CD4-positive, alpha-beta memory T cell (primary cell): ENCODE measurements at regions not wholly inside any gene's neighbourhood (a gene's known extent, or its start where the extent isn't known, plus 50 kb on each side); places are given as distances from the start of the nearest gene placed in this dataset.
"Not testable (repeated sequence)": the region's sequence is repeated elsewhere in the genome, so short reads cannot be mapped to it uniquely, and the experiment has no call there.

Source experiments
- CTCF ChIA-PET: fragments of 350-600 bp; sonication (Branson Sonifier 250); formaldehyde crosslinking; loops from one replicate; lab custom pipeline; 2021; ENCODE audit warnings: inconsistent platforms; ENCODE audit not compliant: partially characterized antibody; lab: Charles Lee
- POLR2A ChIA-PET: fragments of 350-600 bp; sonication (Branson Sonifier 250); formaldehyde crosslinking; loops from one replicate; lab custom pipeline; 2021; ENCODE audit not compliant: partially characterized antibody; lab: Charles Lee
- DNase-seq, 5 donors: peaks; one replicate each; pipeline versions ENCODE4 v3.0.0 to v3.0.0-alpha.2; 2020 to 2022; ENCODE audit warnings: mixed read lengths in 1 of 5
- H3K27ac ChIP-seq: one replicate; pipeline ENCODE4 v1.7.0; 2013; ENCODE audit warnings: low read depth, low read length
- H3K27me3 ChIP-seq: 2 replicates; pipeline ENCODE4 v1.7.0; 2013; ENCODE audit warnings: mild to moderate bottlenecking, low read length, moderate library complexity; ENCODE audit not compliant: insufficient read depth
- H3K36me3 ChIP-seq: 2 replicates; pipeline ENCODE4 v1.7.0; 2013; ENCODE audit warnings: mild to moderate bottlenecking, low read length, moderate library complexity; ENCODE audit not compliant: insufficient read depth
- H3K4me1 ChIP-seq: 2 replicates; pipeline ENCODE4 v1.7.0; 2013; ENCODE audit warnings: mild to moderate bottlenecking, low read length, moderate library complexity; ENCODE audit not compliant: insufficient read depth
- H3K4me3 ChIP-seq, 2 donors: one replicate each; pipeline ENCODE4 v1.7.0; 2013; ENCODE audit warnings: low read length in 2 of 2, mild to moderate bottlenecking in 1 of 2
- H3K9me3 ChIP-seq, 2 donors: one replicate each; pipeline ENCODE4 v1.7.0; 2013; ENCODE audit warnings: low read length in 2 of 2, control low read depth in 1 of 2; ENCODE audit not compliant: control insufficient read depth in 1 of 2
- H3K27ac Mint-ChIP-seq, 7 donors: one replicate each; pipeline ENCODE4 v1.8.0; 2020 to 2021; ENCODE audit warnings: mixed read lengths in 7 of 7, mild to moderate bottlenecking in 6 of 7, inconsistent platforms in 3 of 7, moderate library complexity in 3 of 7
- H3K27me3 Mint-ChIP-seq, 2 donors: one replicate each; pipeline ENCODE4 v1.8.0; 2020 to 2021; ENCODE audit warnings: mixed read lengths in 2 of 2
- H3K36me3 Mint-ChIP-seq, 2 donors: one replicate each; pipeline ENCODE4 v1.8.0; 2020 to 2021; ENCODE audit warnings: mixed read lengths in 2 of 2, inconsistent platforms in 1 of 2, mild to moderate bottlenecking in 1 of 2
- H3K4me1 Mint-ChIP-seq, 4 donors: one replicate each; pipeline ENCODE4 v1.8.0; 2020 to 2021; ENCODE audit warnings: mixed read lengths in 4 of 4, mild to moderate bottlenecking in 1 of 4
- H3K4me3 Mint-ChIP-seq, 8 donors: one replicate each; pipeline ENCODE4 v1.8.0; 2020 to 2021; ENCODE audit warnings: mixed read lengths in 8 of 8, mild to moderate bottlenecking in 7 of 8, moderate library complexity in 6 of 8, inconsistent platforms in 3 of 8
- H3K9me3 Mint-ChIP-seq, 8 donors: one replicate each; pipeline ENCODE4 v1.8.0; 2020 to 2021; ENCODE audit warnings: mixed read lengths in 8 of 8, mild to moderate bottlenecking in 5 of 8, inconsistent platforms in 3 of 8, moderate library complexity in 1 of 8
- intact Hi-C: fragments of 100-400 bp; cut with micrococcal nuclease; formaldehyde crosslinking; loops from one replicate; pipeline ENCODE4 v1.15.1; 2023

DNA sequence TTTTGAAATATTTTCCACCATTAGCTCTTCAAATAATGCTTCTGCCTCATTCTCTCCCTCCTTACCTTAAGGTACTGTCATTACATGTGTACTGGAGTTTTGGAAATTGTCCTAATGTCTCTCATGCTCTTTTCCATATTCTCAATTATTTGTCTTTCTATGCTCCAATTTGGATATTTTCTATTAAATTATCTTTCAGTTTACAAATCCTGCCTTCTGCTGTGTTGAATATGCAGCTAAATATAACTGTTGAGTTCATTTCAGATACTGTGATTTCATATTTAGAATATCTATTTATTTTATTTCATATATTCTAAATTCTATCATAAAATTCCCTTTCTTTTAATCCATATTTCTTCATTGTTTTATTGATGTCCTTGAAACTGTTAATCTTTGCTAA is 388.0 kb upstream of the CDIN1 start:
- peaks cover 0 to 15% (median 3%) of the 10 kb centered on the region in 8 donors for H3K9me3 Mint-ChIP-seq
- DNase-seq, result no peak
- intact Hi-C loops, result no loop called here
- no peaks in the 10 kb centered on the region for H3K4me1 ChIP-seq
- ChIA-PET CTCF (no interaction called here), POLR2A (no interaction called here)
- no peak overlapping the region for H3K27ac Mint-ChIP-seq
- no peaks in the 10 kb centered on the region for H3K27me3 Mint-ChIP-seq
- H3K36me3 ChIP-seq, result no peaks in the 10 kb centered on the region
- no peaks in the 10 kb centered on the region for H3K9me3 ChIP-seq
- H3K27me3 ChIP-seq, result no peaks in the 10 kb centered on the region
- H3K4me3 Mint-ChIP-seq, result no peak overlapping the region
- H3K27ac ChIP-seq, result no peak overlapping the region
- peaks cover 0 to 1% of the 10 kb centered on the region in 2 donors for H3K36me3 Mint-ChIP-seq
- H3K4me3 ChIP-seq, result no peak overlapping the region
- no peaks in the 10 kb centered on the region for H3K4me1 Mint-ChIP-seq

DNA sequence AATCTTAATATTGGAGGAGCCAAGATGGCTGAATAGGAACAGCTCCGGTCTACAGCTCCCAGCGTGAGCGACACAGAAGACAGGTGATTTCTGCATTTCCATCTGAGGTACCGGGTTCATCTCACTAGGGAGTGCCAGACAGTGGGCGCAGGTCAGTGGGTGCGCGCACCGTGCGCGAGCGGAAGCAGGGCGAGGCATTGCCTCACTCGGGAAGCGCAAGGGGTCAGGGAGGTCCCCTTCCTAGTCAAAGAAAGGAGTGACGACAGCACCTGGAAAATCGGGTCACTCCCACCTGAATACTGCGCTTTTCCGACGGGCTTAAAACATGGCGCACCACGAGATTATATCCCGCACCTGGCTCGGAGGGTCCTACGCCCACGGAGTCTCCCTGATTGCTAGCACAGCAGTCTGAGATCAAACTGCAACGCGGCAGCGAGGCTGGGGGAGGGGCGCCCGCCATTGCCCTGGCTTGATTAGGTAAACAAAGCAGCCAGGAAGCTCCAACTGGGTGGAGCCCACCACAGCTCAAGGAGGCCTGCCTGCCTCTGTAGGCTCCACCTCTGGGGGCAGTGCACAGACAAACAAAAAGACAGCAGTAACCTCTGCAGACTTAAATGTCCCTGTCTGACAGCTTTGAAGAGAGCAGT is 383.9 kb upstream of the CDIN1 start:
- H3K36me3 ChIP-seq, H3K4me1 Mint-ChIP-seq, H3K4me3 Mint-ChIP-seq, H3K27ac ChIP-seq, CTCF ChIA-PET, intact Hi-C loops, H3K27me3 Mint-ChIP-seq, H3K4me3 ChIP-seq, H3K27ac Mint-ChIP-seq, DNase-seq, H3K9me3 ChIP-seq, H3K36me3 Mint-ChIP-seq, H3K4me1 ChIP-seq, H3K27me3 ChIP-seq, POLR2A ChIA-PET: not testable (repeated sequence)
- peaks cover 0 to 17% (median 3%) of the 10 kb centered on the region in 8 donors for H3K9me3 Mint-ChIP-seq

DNA sequence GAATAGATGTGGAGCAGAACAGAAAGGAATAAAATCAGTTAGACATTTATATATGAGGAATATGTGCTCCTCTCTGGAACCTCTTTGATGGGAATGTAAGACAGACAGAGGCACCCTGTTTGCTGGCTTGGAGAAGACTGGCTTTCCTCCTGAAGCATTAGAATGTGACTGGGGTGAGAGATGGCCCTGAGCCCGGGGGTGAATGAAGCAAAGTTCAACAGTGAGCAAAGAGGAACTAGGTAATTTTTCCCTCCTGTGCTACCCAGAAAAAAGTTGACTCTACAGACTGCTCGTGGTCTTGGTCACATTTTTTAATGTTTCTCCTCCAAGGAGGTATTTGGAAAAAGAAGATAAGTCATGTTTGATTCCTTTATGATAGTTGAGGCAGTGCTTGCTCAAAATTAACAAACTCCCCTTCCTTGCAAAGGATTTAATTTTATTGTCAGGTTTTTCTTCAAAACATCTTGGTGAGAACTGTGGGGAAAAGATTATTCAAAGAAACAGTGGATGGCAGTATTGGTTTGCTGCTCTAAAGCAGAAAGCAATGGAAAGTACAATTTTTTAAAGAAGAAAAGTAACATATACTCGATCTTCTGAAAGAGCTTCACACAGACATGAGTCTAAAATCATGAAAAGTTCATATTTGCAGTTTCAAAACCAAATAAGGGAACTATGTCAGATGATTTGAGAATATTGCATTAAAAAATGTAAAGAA is 370.4 kb upstream of the CDIN1 start:
- Histone ChIP-seq H3K36me3 (no peaks in the 10 kb centered on the region), H3K9me3 (no peaks in the 10 kb centered on the region), H3K4me1 (no peaks in the 10 kb centered on the region), H3K27me3 (no peaks in the 10 kb centered on the region), H3K27ac (no peak overlapping the region), H3K4me3 (no peak overlapping the region)
- Mint-ChIP-seq H3K27me3 (no peaks in the 10 kb centered on the region), H3K4me1 (no peaks in the 10 kb centered on the region), H3K27ac (no peak overlapping the region), H3K9me3 (peaks cover 0 to 5% (median under 1%) of the 10 kb centered on the region in 8 donors), H3K36me3 (no peaks in the 10 kb centered on the region), H3K4me3 (no peak overlapping the region)
- CTCF ChIA-PET, result no interaction called here
- intact Hi-C loops, result no loop called here
- DNase-seq, result no peak
- POLR2A ChIA-PET, result no interaction called here

DNA sequence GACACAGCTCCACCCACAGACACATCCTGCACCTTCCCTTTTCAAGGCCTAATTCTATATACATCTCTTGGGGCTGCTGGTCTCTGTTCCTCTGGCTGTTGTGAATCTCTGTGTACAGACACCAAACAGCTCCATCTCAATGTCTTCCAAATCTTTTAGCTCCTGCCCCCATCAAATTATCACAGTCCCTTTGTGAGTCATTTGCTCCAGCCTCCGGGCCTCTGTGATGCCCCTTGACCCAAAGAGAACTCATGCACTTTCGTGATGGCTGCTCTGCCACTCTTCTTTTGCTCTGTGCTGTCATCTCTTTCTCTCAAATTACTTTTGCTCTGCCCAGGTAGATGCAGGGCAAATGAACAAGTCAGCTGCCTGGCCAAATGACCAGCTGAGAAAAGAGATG is 369.0 kb upstream of the CDIN1 start:
- H3K27me3 Mint-ChIP-seq, result no peaks in the 10 kb centered on the region
- no peaks in the 10 kb centered on the region for H3K36me3 ChIP-seq
- no peak overlapping the region for H3K4me3 Mint-ChIP-seq
- ChIA-PET POLR2A (no interaction called here), CTCF (no interaction called here)
- no peak overlapping the region for H3K27ac ChIP-seq
- H3K27me3 ChIP-seq, result no peaks in the 10 kb centered on the region
- peaks cover 0 to 7% (median under 1%) of the 10 kb centered on the region in 8 donors for H3K9me3 Mint-ChIP-seq
- H3K4me1 ChIP-seq, result no peaks in the 10 kb centered on the region
- H3K36me3 Mint-ChIP-seq, result no peaks in the 10 kb centered on the region
- no peaks in the 10 kb centered on the region for H3K4me1 Mint-ChIP-seq
- no peaks in the 10 kb centered on the region for H3K9me3 ChIP-seq
- intact Hi-C loops, result no loop called here
- H3K27ac Mint-ChIP-seq, result no peak overlapping the region
- DNase-seq, result no peak
- no peak overlapping the region for H3K4me3 ChIP-seq

DNA sequence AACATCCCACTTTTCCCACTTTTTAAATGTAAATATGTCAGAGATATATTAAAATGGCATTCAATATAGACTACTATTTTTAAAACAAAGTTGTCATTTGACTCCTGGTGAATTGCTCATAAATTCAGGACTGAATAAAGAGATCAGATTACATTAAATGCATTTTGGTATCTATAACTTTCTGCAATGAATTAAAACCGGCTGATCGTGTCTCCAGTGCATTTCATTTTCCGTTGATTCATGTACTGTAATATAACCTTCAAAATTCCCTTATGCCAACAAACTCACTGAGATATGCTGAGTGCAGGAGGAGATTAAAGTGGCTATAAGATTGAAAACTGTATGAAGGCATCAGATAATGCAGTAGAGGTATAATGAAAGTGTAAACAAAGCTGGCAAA is 361.1 kb upstream of the CDIN1 start:
- Mint-ChIP-seq H3K27ac (no peak overlapping the region), H3K4me1 (no peaks in the 10 kb centered on the region), H3K36me3 (no peaks in the 10 kb centered on the region), H3K4me3 (no peak overlapping the region), H3K27me3 (no peaks in the 10 kb centered on the region), H3K9me3 (peaks cover 0 to 6% (median 3%) of the 10 kb centered on the region in 8 donors)
- ChIA-PET POLR2A (no interaction called here), CTCF (no interaction called here)
- no peak for DNase-seq
- H3K9me3 ChIP-seq, result no peaks in the 10 kb centered on the region
- H3K4me3 ChIP-seq, result no peak overlapping the region
- intact Hi-C loops, result no loop called here
- no peaks in the 10 kb centered on the region for H3K36me3 ChIP-seq
- H3K27me3 ChIP-seq, result no peaks in the 10 kb centered on the region
- H3K4me1 ChIP-seq, result no peaks in the 10 kb centered on the region
- H3K27ac ChIP-seq, result no peak overlapping the region

DNA sequence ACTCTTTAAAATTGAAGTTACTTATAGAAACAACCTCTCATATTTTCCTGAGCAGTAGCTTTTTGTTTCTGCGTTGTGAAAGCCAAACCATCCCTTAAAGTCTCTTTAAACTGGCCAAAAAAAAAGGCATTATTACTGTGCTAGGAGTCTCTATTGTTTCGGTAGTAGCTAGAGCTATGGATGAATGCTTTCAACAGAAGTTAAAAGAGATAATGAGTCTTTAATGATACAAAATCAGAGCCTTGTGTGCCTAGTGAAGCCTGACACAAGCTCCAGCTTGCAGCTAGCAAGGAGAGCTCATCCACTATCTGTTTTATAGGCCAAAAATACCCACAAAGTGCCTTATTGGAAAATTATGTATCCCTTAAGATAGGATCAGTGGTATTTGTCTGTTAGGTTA is 360.4 kb upstream of the CDIN1 start:
- H3K4me3 Mint-ChIP-seq, result no peak overlapping the region
- no peak overlapping the region for H3K4me3 ChIP-seq
- POLR2A ChIA-PET, result no interaction called here
- H3K27me3 ChIP-seq, result no peaks in the 10 kb centered on the region
- no peaks in the 10 kb centered on the region for H3K9me3 ChIP-seq
- H3K27ac Mint-ChIP-seq, result no peak overlapping the region
- H3K36me3 Mint-ChIP-seq, result no peaks in the 10 kb centered on the region
- intact Hi-C loops, result no loop called here
- peaks cover 0 to 6% (median 2%) of the 10 kb centered on the region in 8 donors for H3K9me3 Mint-ChIP-seq
- H3K27ac ChIP-seq, result no peak overlapping the region
- H3K4me1 Mint-ChIP-seq, result no peaks in the 10 kb centered on the region
- no peak for DNase-seq
- CTCF ChIA-PET, result no interaction called here
- H3K4me1 ChIP-seq, result no peaks in the 10 kb centered on the region
- H3K27me3 Mint-ChIP-seq, result no peaks in the 10 kb centered on the region
- no peaks in the 10 kb centered on the region for H3K36me3 ChIP-seq

DNA sequence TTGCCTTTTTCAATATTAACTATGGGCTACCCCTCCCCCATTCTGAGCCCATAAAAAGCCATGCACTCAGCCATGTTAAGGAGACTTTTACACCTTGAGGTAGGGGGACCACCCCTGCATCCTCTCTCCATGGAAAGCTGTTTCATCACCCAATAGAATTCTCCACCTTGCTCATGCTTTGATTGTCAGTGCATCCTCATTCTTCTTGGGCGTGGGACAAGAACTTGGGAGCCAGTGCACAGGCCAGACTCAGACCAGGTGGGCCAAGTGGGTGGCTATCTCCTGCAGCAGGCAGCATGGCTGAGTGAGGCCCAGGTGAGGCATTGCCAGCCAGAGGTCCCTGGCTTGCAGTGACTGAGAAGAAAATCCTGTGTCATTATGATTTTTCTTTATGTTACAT is 357.4 kb upstream of the CDIN1 start:
- Histone ChIP-seq H3K27me3 (no peaks in the 10 kb centered on the region), H3K9me3 (no peaks in the 10 kb centered on the region), H3K4me3 (no peak overlapping the region), H3K27ac (no peak overlapping the region), H3K36me3 (no peaks in the 10 kb centered on the region), H3K4me1 (no peaks in the 10 kb centered on the region)
- POLR2A ChIA-PET, result no interaction called here
- peaks cover 0 to 2% of the 10 kb centered on the region in 2 donors for H3K27me3 Mint-ChIP-seq
- intact Hi-C loops, result no loop called here
- H3K9me3 Mint-ChIP-seq, result peaks cover 0 to 12% (median 3%) of the 10 kb centered on the region in 8 donors
- CTCF ChIA-PET, result no interaction called here
- no peaks in the 10 kb centered on the region for H3K36me3 Mint-ChIP-seq
- H3K4me3 Mint-ChIP-seq, result no peak overlapping the region
- no peak for DNase-seq
- no peaks in the 10 kb centered on the region for H3K4me1 Mint-ChIP-seq
- H3K27ac Mint-ChIP-seq, result no peak overlapping the region
